A673 (cell line): ENCODE measurements at regions not wholly inside any gene's neighbourhood (a gene's known extent, or its start where the extent isn't known, plus 50 kb on each side); places are given as distances from the start of the nearest gene placed in this dataset.

Source experiments
- CTCF ChIP-seq: fragments of 300-800, 200-600 bp; sonication (generic); conservative IDR thresholded peaks from 2 replicates; pipeline ENCODE4 v1.5.1; 2017; ENCODE audit warnings: low read depth, mild to moderate bottlenecking, antibody characterized with exemption, low read length, moderate library complexity, mixed read lengths
- EZH2 ChIP-seq: fragments of 200-600 bp; sonication (generic); IDR thresholded peaks from 2 replicates; pipeline ENCODE4 v1.6.1; 2017; ENCODE audit warnings: borderline replicate concordance, low read depth, mild to moderate bottlenecking, mixed read lengths, antibody characterized with exemption, low read length; ENCODE audit not compliant: poor library complexity, severe bottlenecking

- TF ChIP-seq CTCF (no peak), EZH2 (no peak)
These were observed 107.6 kb upstream of the LHX1 start for GRCh38 chr17:36829676-36830075.
